Astrocyte (in vitro differentiated cells and primary cell): ENCODE measurements at regions not wholly inside any gene's neighbourhood (a gene's known extent, or its start where the extent isn't known, plus 50 kb on each side); places are given as distances from the start of the nearest gene placed in this dataset.

Source experiments
- EZH2 ChIP-seq: IDR thresholded peaks from 2 replicates; pipeline ENCODE4 v1.6.1; 2012; ENCODE audit warnings: mild to moderate bottlenecking, low read length, inconsistent platforms; ENCODE audit not compliant: insufficient read depth
- TF ChIP-seq, protein P1 (sequence below): IDR thresholded peaks from 2 replicates; pipeline ENCODE4 v1.5.1; 2011; ENCODE audit warnings: low read depth, mild to moderate bottlenecking, inconsistent platforms, low read length, moderate library complexity; ENCODE audit not compliant: insufficient read depth

DNA sequence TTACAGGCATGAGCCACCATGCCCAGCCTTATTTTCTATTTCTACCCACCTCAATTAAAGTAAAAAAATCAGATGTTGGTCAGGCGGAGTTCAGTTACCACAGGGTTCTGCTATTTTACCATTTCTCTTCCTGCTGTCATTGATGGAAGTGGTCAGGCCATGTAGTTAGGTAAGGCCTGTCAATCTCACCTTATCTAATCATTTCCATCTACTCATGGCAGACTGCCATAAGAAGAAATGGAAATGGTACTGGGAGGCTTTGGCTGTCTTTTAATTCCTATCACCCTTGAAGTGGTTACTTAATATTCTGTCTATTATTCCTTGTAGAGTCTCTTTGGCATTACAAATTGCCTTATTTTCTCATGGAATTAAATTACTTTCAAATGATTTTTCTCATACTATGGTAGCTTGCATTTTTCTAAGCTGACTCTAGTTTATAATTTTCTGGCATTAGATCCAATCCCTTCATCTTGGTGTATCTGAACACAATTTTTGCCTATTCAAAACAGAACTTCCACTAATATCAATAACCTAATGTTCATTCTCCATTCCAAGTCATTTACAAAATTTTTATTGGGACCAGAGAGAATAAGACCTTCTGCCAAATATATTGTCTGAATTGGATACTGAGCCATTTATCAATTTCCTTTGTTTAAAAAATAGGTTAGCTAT is 198.7 kb downstream of the DACT1 start:
- TF ChIP-seq, protein P1, sequence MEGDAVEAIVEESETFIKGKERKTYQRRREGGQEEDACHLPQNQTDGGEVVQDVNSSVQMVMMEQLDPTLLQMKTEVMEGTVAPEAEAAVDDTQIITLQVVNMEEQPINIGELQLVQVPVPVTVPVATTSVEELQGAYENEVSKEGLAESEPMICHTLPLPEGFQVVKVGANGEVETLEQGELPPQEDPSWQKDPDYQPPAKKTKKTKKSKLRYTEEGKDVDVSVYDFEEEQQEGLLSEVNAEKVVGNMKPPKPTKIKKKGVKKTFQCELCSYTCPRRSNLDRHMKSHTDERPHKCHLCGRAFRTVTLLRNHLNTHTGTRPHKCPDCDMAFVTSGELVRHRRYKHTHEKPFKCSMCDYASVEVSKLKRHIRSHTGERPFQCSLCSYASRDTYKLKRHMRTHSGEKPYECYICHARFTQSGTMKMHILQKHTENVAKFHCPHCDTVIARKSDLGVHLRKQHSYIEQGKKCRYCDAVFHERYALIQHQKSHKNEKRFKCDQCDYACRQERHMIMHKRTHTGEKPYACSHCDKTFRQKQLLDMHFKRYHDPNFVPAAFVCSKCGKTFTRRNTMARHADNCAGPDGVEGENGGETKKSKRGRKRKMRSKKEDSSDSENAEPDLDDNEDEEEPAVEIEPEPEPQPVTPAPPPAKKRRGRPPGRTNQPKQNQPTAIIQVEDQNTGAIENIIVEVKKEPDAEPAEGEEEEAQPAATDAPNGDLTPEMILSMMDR: no peak
- TF ChIP-seq EZH2: no peak
